ENCODE measurements at regions not wholly inside any gene's neighbourhood (a gene's known extent, or its start where the extent isn't known, plus 50 kb on each side); places are given as distances from the start of the nearest gene placed in this dataset.
"Not testable (repeated sequence)": the region's sequence is repeated elsewhere in the genome, so short reads cannot be mapped to it uniquely, and the experiment has no call there.

- DNase-seq = no peak
Observed at GRCh38 chr3:139135657-139136056, 91.0 kb upstream of the PRR23C start.

GRCh38 chr3:139136469-139137202, 91.9 kb upstream of the PRR23C start:
- no peak for DNase-seq

GRCh38 chr3:139140553-139140952, 95.9 kb upstream of the PRR23C start:
- DNase-seq = no peak

- DNase-seq = not testable (repeated sequence)
Observed at GRCh38 chr3:139145980-139146379, 101.3 kb upstream of the PRR23C start.

GRCh38 chr3:139151530-139151929, 106.8 kb upstream of the PRR23C start:
- no peak for DNase-seq

- not testable (repeated sequence) for DNase-seq
Observed at GRCh38 chr3:139153434-139153833, 108.7 kb upstream of the PRR23C start.

- no peak for DNase-seq
Observed at GRCh38 chr3:139157161-139157932, 112.7 kb upstream of the PRR23C start.

- no peak for DNase-seq
Observed at GRCh38 chr3:139159356-139159755, 114.7 kb upstream of the PRR23C start.

GRCh38 chr3:139173372-139174108, 128.8 kb upstream of the PRR23C start:
- DNase-seq = peak; percentile 8

- no peak for DNase-seq
Observed at GRCh38 chr3:139180489-139180888, 135.8 kb upstream of the PRR23C start.

GRCh38 chr3:139182143-139182542, 137.5 kb upstream of the PRR23C start:
- DNase-seq = no peak

- DNase-seq = no peak
Observed at GRCh38 chr3:139182598-139182997, 137.9 kb upstream of the PRR23C start.

- no peak for DNase-seq
Observed at GRCh38 chr3:139185527-139185926, 140.8 kb upstream of the PRR23C start.

- no peak for DNase-seq
Observed at GRCh38 chr3:139187154-139187553, 142.5 kb upstream of the PRR23C start.

- DNase-seq = no peak
Observed at GRCh38 chr3:139187648-139188047, 143.0 kb upstream of the PRR23C start.

GRCh38 chr3:139189943-139190342, 145.3 kb upstream of the PRR23C start:
- no peak for DNase-seq

- not testable (repeated sequence) for DNase-seq
Observed at GRCh38 chr3:139194421-139194820, 149.4 kb upstream of the MRPS22 start.

GRCh38 chr3:139196146-139196545, 147.7 kb upstream of the MRPS22 start:
- DNase-seq = not testable (repeated sequence)

GRCh38 chr3:139197251-139197650, 146.6 kb upstream of the MRPS22 start:
- DNase-seq = no peak

GRCh38 chr3:139198186-139198585, 145.6 kb upstream of the MRPS22 start:
- no peak for DNase-seq

- no peak for DNase-seq
Observed at GRCh38 chr3:139198929-139199328, 144.9 kb upstream of the MRPS22 start.

- no peak for DNase-seq
Observed at GRCh38 chr3:139199421-139200010, 144.3 kb upstream of the MRPS22 start.

Measured in right kidney (tissue), 1 donor.